Prostate gland (tissue), 2 donors: ENCODE measurements at regions not wholly inside any gene's neighbourhood (a gene's known extent, or its start where the extent isn't known, plus 50 kb on each side); places are given as distances from the start of the nearest gene placed in this dataset.

Source experiments
- DNase-seq: peaks from one replicate; pipeline ENCODE4 v3.0.0-alpha.2; 2019; ENCODE audit warnings: low spot score
- H3K27ac ChIP-seq, 2 donors: fragments of 200-600 bp; sonication (generic); 2 replicates each; pipeline ENCODE4 v1.5.1; 2017 to 2019
- H3K27me3 ChIP-seq: fragments of 200-600 bp; sonication (generic); replicated peaks from 2 replicates; pipeline ENCODE4 v1.5.1; 2019; ENCODE audit not compliant: insufficient read depth
- H3K36me3 ChIP-seq, 2 donors: fragments of 200-600 bp; sonication (generic); 1 replicate in 1 of 2; 2 replicates in 1 of 2; pipeline versions ENCODE4 v1.5.1 to v1.8.1; 2017 to 2019
- H3K4me1 ChIP-seq: fragments of 200-600 bp; sonication (generic); replicated peaks from 2 replicates; pipeline ENCODE4 v1.5.1; 2019
- H3K4me3 ChIP-seq, 2 donors: fragments of 200-600 bp; sonication (generic); 2 replicates each; pipeline ENCODE4 v1.5.1; 2017 to 2019
- H3K9me3 ChIP-seq: fragments of 200-600 bp; sonication (generic); 2 replicates; pipeline ENCODE4 v1.5.1; 2017
- CTCF ChIP-seq, 4 experiments: fragments of 200-600 bp in 2 of 4; fragments of 450-650 bp in 2 of 4; sonication (generic) in 2 of 4; IDR thresholded peaks; 1 replicate in 3 of 4; 2 replicates in 1 of 4; pipeline ENCODE4 v1.5.1; 2016 to 2019; ENCODE audit warnings: antibody characterized with exemption in 4 of 4, mild to moderate bottlenecking in 2 of 4, moderate library complexity in 2 of 4
- POLR2A ChIP-seq: fragments of 450-650 bp; IDR thresholded peaks from one replicate; pipeline ENCODE4 v1.6.1; 2016; ENCODE audit warnings: antibody characterized with exemption, mild to moderate bottlenecking
- POLR2AphosphoS5 ChIP-seq: sonication (generic); formaldehyde crosslinking; IDR thresholded peaks from one replicate; pipeline ENCODE4 v1.6.1; 2017; ENCODE audit warnings: antibody characterized with exemption
- WGBS: methylation state at CpG from one replicate; pipeline ENCODE4 v1.1.5; 2018; 5-methylcytosine and 5-hydroxymethylcytosine counted together
- intact Hi-C: fragments of 100-400 bp; cut with DNase I; formaldehyde crosslinking; loops from one replicate; pipeline ENCODE4 v1.14.2; 2022

GRCh38 chr4:38213083-38213805 lies 253.0 kb downstream of the PTTG2 start:
- no peak for DNase-seq
- Histone ChIP-seq H3K4me1 (no peaks in the 10 kb centered on the region), H3K27me3 (no peaks in the 10 kb centered on the region), H3K36me3 (no peaks in the 10 kb centered on the region), H3K9me3 (no peaks in the 10 kb centered on the region), H3K4me3 (no peak overlapping the region), H3K27ac (no peak overlapping the region)
- 98% methylated on average over 2 of the region's 2 CpGs for WGBS
- intact Hi-C loops: no loop called here
- no peak for TF ChIP-seq POLR2AphosphoS5

DNA sequence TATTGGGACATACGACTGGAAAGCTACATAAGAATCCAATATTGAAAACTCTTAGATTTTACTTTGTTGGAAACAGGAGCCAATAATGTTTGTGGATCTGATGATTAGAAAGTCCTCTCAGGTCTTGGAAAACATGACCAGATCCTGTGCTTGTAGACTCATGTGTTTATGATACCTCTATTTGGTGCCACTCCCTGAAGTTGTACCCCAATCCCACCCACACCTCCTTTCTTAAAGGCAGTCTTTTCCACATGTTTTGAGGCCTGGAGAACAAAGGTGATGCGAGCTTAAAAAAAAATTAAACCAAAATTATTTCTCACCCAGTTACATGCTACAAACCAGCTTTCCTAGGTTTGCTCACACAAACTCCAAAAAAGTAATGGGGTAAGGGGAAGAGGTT lies 262.7 kb downstream of the PTTG2 start:
- no peak for DNase-seq
- H3K4me1 ChIP-seq: peaks cover 7% of the 10 kb centered on the region
- no peaks in the 10 kb centered on the region for H3K27me3 ChIP-seq
- no peaks in the 10 kb centered on the region for H3K9me3 ChIP-seq
- intact Hi-C loops: no loop called here
- no peak for TF ChIP-seq POLR2AphosphoS5
- TF ChIP-seq CTCF (IDR thresholded peaks at IDR 0.05): no peak
- TF ChIP-seq POLR2A: no peak
- WGBS: 67% methylated on average over 2 of the region's 2 CpGs
- peak overlapping the region in 1 of 2 donors; percentile 14 for H3K27ac ChIP-seq
- H3K36me3 ChIP-seq: no peaks in the 10 kb centered on the region
- no peak overlapping the region for H3K4me3 ChIP-seq

GRCh38 chr4:38223306-38223705 lies 263.1 kb downstream of the PTTG2 start:
- WGBS: 14% methylated on average over 1 of the region's 1 CpG
- peaks cover 7% of the 10 kb centered on the region for H3K4me1 ChIP-seq
- no peak overlapping the region for H3K4me3 ChIP-seq
- TF ChIP-seq POLR2A (no peak), POLR2AphosphoS5 (peak; percentile 67), CTCF (IDR thresholded peaks at IDR 0.05) (no peak)
- no peaks in the 10 kb centered on the region for H3K36me3 ChIP-seq
- H3K27ac ChIP-seq: peak overlapping the region in 1 of 2 donors; percentile 14
- intact Hi-C loops: no loop called here
- DNase-seq: peak; percentile 61
- no peaks in the 10 kb centered on the region for H3K27me3 ChIP-seq
- H3K9me3 ChIP-seq: no peaks in the 10 kb centered on the region

DNA sequence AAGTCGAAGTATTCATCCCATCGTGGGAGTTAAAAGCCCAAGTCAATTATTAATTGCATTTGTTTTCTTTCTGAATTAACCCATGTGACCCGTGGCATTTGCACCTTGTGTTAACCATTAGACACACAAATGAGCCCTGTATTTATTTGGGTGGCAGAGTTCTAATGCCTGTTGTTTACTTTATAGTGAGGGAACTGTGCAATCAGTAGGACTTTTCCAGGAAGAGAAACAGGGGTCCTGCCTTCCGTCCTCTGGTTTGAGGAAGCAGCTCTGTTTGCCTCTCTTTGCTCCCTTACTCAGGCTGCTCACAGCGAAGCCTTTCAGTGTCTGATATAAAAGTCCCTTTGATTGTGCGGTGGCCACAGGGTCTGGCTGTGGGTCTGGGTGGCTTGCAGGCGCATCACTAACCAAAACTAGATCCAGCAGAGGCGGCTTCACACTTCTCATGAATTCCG lies 263.6 kb downstream of the PTTG2 start:
- H3K4me1 ChIP-seq: peaks cover 7% of the 10 kb centered on the region
- TF ChIP-seq CTCF (IDR thresholded peaks at IDR 0.05): no peak
- TF ChIP-seq POLR2A: no peak
- no peak for TF ChIP-seq POLR2AphosphoS5
- no peaks in the 10 kb centered on the region for H3K27me3 ChIP-seq
- H3K27ac ChIP-seq: peak overlapping the region; percentile 11 to 39
- H3K9me3 ChIP-seq: no peaks in the 10 kb centered on the region
- no peak for DNase-seq
- no peaks in the 10 kb centered on the region for H3K36me3 ChIP-seq
- no peak overlapping the region for H3K4me3 ChIP-seq
- 33% methylated on average over 9 of the region's 9 CpGs for WGBS
- intact Hi-C loops: no loop called here

- no peak for DNase-seq
- Histone ChIP-seq H3K9me3 (no peaks in the 10 kb centered on the region), H3K4me1 (peaks cover 7% of the 10 kb centered on the region), H3K36me3 (no peaks in the 10 kb centered on the region), H3K27me3 (no peaks in the 10 kb centered on the region), H3K27ac (peak overlapping the region in 1 of 2 donors; percentile 26), H3K4me3 (no peak overlapping the region)
- 92% methylated on average over 3 of the region's 3 CpGs for WGBS
- TF ChIP-seq POLR2AphosphoS5: no peak
- intact Hi-C loops: no loop called here
Observed at GRCh38 chr4:38224850-38225249, 264.7 kb downstream of the PTTG2 start.

- no peak overlapping the region for H3K4me3 ChIP-seq
- intact Hi-C loops: no loop called here
- no peak overlapping the region for H3K27ac ChIP-seq
- 75% methylated on average over 2 of the region's 2 CpGs for WGBS
- peaks cover 14% of the 10 kb centered on the region for H3K4me1 ChIP-seq
- H3K9me3 ChIP-seq: no peaks in the 10 kb centered on the region
- DNase-seq: no peak
- TF ChIP-seq POLR2A: no peak
- no peak for TF ChIP-seq POLR2AphosphoS5
- no peak for TF ChIP-seq CTCF (IDR thresholded peaks at IDR 0.05)
- H3K27me3 ChIP-seq: no peaks in the 10 kb centered on the region
- no peaks in the 10 kb centered on the region for H3K36me3 ChIP-seq
Observed at GRCh38 chr4:38226170-38226569, 266.0 kb downstream of the PTTG2 start.
